Effector CD8-positive, alpha-beta T cell (primary cell): ENCODE measurements at regions not wholly inside any gene's neighbourhood (a gene's known extent, or its start where the extent isn't known, plus 50 kb on each side); places are given as distances from the start of the nearest gene placed in this dataset.
"Not testable (repeated sequence)": the region's sequence is repeated elsewhere in the genome, so short reads cannot be mapped to it uniquely, and the experiment has no call there.

Source experiments
- DNase-seq: peaks from one replicate; lab custom pipeline; 2025; lab: John Stamatoyannopoulos, UW

DNA sequence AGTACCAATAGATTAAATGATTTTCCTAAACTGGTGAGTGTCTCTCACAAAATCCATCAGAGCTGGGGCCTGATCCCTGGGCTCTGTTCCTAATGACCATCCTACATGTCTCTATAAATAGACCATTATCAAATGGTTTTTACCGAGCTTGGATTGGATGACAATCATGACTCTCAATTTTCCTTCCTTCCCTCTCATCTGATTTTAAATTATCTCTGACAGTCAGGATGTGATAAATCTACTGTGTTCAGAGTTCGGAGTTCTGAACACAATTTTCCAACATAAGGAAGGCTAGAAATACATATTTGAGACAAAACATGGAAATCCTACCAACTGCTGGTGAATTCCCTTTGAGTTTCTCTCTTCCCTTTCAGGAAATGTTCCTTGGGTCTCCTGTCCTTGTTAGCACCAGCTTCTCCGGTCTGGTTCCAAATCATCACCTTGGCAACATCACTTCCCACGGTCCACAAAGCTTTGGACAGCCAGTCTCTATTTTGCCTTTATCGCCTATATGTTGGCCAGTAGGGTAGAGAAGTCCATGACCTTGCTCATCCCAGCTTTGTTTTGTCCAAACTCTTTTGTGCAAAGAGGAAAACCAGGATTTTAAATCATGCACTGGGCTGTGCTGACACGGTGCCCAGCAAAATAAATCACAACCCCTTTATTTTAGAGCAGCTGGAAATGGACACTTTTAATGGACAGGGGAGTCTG is 139.6 kb upstream of the ITGA6 start:
- DNase-seq = no peak

DNA sequence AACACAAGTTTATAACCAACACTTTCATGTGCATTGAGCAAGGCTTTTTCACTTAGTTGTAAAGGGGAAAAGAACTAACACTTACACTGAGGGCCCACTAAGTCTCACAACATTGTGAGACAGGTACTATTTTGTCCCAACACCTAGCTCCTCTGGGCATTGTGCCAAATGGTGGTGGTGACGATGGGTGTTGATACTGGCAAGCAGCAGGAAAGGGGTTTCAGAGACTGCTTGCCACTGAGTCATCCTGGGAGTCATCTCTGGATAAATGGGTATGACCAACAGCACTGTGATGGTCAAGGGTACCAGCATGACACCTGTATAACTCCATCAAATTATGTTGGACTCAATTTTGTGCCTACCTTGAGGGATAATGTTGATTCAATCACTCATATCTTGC is 138.8 kb upstream of the ITGA6 start:
- DNase-seq = peak; percentile 13

DNA sequence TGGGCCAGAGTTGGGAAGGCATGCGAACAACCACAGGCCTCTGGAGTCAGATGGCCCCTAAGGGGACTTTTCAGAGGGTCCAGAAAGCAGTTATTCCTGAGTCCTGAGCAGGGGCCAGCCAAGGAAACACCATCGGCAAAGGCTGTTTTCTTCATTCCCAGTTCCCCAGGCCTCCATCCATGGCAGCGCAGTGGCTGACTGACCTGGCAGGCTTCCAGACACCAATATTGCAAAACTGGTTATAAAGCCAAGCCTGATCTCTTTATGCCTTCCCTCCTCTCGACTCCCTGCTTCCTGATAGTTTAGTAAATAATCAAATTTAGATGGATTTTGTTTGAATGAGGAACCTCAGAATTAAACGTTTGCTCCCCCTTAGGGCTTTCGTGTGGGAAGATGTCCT is 133.4 kb upstream of the ITGA6 start:
- DNase-seq = no peak

DNA sequence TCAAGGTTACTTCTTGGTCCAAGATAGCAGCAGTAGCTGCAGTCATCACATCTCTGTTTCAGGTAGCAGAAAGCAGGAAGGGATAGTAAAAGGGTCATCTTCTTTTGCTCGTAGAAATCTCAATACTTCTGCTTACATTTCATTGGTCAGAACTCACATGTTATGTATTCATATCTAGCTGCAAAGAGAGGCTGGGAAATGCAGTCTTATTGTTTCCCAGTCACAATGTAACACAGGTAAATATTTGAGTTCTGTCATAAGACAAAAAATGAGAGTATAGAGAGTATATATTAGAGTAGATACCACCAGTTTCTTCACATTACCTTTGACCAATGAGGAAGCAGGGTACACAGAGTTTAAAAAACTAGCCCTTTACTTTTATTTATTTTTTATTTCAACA is 132.4 kb upstream of the ITGA6 start:
- DNase-seq = no peak

- no peak for DNase-seq
Measured at GRCh38 chr2:172295677-172296076, 131.7 kb upstream of the ITGA6 start.

GRCh38 chr2:172296267-172297046 is 130.9 kb upstream of the ITGA6 start:
- no peak for DNase-seq

- DNase-seq = no peak
Measured at GRCh38 chr2:172297531-172297930, 129.9 kb upstream of the ITGA6 start.

DNA sequence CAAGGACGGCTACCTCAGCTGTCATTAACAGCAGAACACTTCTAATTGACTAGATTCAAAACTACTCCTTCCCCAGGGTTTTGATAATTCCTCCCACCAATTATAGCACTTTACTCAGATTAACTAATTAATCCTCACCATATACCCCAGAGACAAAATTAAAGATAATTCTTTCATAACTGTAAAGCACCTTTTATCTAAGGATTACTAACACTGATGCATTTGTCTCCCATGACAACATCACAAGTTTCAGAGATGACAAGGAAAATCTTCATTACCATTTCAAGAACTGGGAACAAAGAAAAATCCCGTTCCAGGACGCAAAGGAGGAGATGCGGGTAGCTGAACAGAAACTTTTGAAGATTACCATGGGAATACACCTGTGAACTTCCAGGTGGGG is 129.4 kb upstream of the ITGA6 start:
- DNase-seq = no peak

DNA sequence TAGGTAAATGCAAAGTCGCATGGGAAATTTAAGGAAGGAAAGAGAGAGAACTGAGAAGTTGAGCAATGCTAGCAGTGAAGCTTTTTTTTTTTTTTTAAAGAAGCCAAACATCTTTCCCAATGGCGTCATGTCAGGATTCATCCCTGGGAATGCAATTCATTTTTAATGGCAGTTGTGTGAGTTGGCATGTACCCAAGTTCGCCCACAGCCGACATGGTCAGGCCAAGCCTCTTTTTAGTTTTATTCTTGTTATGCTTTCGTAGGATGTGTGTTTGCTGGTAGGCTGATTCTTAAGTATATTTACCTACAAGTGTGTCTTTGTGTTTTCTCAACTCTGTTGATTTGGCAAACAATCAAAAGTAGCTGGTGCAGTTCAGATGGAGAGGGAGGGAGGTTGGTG is 127.6 kb upstream of the ITGA6 start:
- no peak for DNase-seq

GRCh38 chr2:172300851-172301250 is 126.5 kb upstream of the ITGA6 start:
- DNase-seq = no peak

DNA sequence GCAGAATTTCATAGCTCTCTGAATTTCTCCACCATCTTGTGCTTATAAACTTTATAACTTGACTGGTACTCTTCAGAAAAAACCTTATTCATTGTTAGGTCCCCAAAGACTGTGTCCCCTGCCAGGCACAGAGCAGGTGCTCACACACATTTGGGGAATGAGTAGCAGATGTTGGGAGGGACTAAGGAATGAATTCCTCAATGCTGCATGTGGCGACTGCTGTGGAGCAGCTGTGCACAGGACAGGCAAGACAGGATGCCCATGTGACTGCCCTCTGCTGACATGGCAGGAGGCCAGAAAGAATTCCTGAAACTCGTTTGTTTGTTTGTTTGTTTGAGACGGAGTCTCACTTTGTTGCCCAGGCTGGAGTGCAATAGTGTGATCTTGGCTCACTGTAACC is 122.3 kb upstream of the ITGA6 start:
- DNase-seq = no peak

- no peak for DNase-seq
Measured at GRCh38 chr2:172307800-172308199, 119.6 kb upstream of the ITGA6 start.

DNA sequence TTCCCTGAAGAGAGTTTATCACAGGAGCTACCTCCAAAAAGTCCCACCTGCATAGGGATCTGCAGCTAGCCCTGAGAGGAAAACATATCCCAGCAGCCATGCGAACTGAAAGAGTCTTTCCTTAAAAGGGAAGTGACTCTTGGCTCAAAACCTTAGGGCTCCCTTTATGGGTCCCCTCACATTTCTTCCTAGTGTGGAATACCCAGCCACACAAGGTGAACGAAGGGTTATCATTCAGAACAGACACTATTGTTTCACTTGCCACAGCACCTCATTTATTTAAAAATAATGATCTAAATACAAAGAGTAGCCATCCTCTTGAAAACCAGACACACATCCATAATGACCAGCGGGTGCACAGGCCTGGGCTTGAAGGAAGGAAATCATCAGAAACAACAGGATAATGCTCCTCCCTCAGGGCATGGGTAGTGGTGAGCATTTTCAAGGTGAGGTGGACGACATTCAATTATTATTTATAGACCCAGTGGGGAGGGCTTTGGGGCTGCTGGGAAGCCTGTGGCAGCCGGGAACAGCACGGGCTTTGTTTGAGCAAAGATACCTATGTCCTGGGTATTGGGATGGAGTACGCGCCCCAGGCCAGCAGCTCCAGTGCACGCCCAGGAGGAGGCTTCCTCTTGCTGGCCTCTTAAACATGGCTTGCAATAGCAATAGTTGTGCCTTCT is 119.0 kb upstream of the ITGA6 start:
- no peak for DNase-seq

GRCh38 chr2:172311921-172312345 is 115.5 kb upstream of the ITGA6 start:
- no peak for DNase-seq

DNA sequence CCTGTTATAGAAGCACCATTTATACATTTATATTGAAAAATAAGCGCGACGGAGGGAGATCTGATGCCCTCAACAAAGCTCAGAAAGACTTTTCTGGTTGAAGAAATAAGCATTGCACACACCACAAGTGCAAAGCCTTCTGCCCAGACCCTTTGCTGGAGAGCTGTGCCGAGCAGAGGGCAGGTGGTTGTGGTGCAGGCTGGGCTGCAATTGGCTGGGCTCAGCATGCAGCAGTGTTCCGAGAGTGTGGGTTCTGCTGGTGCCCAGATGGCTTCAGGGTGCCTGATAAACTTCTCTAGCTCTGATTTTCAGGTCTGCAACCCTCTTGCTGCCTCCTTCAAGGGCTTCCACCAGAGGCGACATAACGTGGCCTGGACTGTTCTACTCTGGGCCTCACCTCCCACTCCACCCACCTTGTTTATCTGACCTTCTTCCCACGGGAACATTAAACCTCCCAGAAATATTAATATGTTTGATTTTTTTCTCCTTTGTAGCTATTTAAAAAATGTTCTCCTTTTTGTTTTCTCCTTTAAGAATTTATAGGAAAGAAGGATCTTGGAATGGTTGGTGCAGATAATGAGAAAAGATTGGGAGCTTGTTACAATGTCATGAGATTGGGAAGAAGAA is 113.6 kb upstream of the ITGA6 start:
- DNase-seq = no peak

DNA sequence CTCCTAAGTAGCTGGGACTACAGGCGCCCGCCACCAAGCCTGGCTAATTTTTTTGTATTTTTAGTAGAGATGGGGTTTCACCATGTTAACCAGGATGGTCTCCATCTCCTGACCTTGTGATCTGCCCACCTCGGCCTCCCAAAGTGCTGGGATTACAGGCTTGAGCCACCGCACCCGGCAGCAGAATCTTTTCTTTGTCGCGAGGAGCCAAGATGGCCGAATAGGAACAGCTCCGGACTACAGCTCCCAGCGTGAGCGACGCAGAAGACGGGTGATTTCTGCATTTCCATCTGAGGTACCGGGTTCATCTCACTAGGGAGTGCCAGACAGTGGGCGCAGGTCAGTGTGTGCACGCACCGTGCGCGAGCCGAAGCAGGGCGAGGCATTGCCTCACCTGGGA is 112.3 kb upstream of the ITGA6 start:
- not testable (repeated sequence) for DNase-seq

GRCh38 chr2:172322049-172322448 is 105.3 kb upstream of the ITGA6 start:
- DNase-seq = no peak

DNA sequence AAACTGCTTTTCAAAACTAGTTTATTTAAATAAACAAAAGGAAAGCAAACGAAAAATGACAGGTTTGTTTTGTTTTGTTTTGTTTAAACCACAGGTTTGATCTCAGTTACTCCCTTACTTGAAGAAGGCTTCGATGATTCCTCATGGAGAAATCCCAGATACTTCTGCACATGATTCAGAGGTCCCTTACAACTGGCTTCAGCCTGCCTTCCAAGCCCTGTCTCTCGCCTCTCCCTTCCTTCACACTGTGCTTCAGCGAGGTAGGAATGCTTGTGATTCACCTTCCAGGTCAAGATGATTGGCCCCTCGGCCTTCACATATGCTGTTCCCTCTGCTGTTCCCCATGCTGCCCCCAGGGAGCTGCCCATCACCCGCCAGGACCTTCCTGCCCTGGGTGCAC is 104.1 kb upstream of the ITGA6 start:
- DNase-seq = no peak

DNA sequence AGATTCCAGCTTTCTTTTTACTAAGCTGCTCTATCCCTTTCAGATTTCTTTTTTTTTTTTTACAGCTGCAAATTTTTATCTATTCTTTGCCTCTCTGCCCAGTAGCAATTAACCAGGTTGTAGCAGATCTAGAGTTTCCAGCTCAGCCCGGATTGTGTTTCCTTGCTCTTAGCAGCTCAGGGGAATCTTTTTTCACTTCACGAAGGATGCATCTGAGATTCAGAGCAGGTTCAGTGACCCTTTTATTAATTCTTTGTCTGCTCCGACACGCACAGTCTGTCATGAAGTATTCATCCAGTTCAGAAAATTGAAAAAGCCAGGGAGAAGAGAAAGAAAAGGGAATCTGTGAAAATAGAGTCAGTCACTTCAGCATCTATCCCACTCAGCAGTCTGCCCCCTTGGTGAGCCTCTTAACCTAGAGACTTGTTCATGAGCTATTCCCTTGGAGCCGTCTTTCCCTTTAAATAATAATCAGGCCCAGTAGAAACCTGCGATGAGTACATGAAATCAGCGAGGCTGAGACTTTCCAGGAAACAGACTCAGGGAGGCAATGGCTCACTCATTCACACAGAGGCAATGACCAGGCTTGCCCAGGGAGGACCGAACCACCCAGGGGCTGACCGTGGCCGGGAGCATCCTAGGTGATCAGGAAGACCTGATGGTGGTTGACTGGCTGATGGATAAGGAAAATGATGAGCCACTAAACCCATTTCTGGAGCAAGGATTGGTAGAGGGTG is 103.4 kb upstream of the ITGA6 start:
- no peak for DNase-seq

DNA sequence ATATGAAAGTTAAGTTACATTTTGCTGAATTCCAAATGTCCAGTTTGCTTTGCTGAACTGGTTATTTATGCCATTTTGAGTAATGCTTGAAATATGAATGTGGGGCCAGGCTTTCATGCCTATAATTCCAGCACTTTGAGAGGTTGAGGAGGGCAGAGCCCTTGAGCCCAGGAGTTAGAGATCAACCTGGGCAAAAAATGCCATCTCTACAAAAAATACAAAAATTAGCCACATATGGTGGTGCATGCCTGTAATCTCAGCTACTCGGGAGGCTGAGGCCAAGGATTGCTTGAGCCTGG is 101.2 kb upstream of the ITGA6 start:
- no peak for DNase-seq

GRCh38 chr2:172328103-172328841 is 99.1 kb upstream of the ITGA6 start:
- DNase-seq = no peak
